ENCODE measurements at regions not wholly inside any gene's neighbourhood (a gene's known extent, or its start where the extent isn't known, plus 50 kb on each side); places are given as distances from the start of the nearest gene placed in this dataset.
A peak's percentile ranks its signal among the peaks of the same experiment; 100 is the strongest.
"Not testable (repeated sequence)": the region's sequence is repeated elsewhere in the genome, so short reads cannot be mapped to it uniquely, and the experiment has no call there.

GRCh38 chr2:239818086-239818485 is 207.1 kb downstream of the NDUFA10 start:
- Mint-ChIP-seq H3K4me1 (ENCODE audit: low read depth) (no peaks in the 10 kb centered on the region), H3K36me3 (ENCODE audit: low read depth) (no peaks in the 10 kb centered on the region), H3K27ac (no peak overlapping the region), H3K9me3 (no peaks in the 10 kb centered on the region), H3K27me3 (peaks cover 11% of the 10 kb centered on the region), H3K4me3 (no peak overlapping the region)
- peak; percentile 2 for DNase-seq

- H3K27me3 Mint-ChIP-seq: peaks cover 11% of the 10 kb centered on the region
- not testable (repeated sequence) for H3K9me3 Mint-ChIP-seq; H3K4me3 Mint-ChIP-seq; H3K4me1 Mint-ChIP-seq (ENCODE audit: low read depth); H3K36me3 Mint-ChIP-seq (ENCODE audit: low read depth); H3K27ac Mint-ChIP-seq
- DNase-seq: peak; percentile 8
These were observed 207.6 kb downstream of the NDUFA10 start for GRCh38 chr2:239817468-239818031.

GRCh38 chr2:239816576-239817467 is 208.3 kb downstream of the NDUFA10 start:
- Mint-ChIP-seq H3K4me3 (no peak overlapping the region), H3K4me1 (ENCODE audit: low read depth) (no peaks in the 10 kb centered on the region), H3K27me3 (peaks cover 9% of the 10 kb centered on the region), H3K36me3 (ENCODE audit: low read depth) (no peaks in the 10 kb centered on the region), H3K9me3 (no peaks in the 10 kb centered on the region), H3K27ac (no peak overlapping the region)
- DNase-seq: no peak

- H3K4me3 Mint-ChIP-seq: no peak overlapping the region
- DNase-seq: no peak
- H3K27me3 Mint-ChIP-seq: peaks cover 5% of the 10 kb centered on the region
- no peaks in the 10 kb centered on the region for H3K9me3 Mint-ChIP-seq
- no peaks in the 10 kb centered on the region for H3K4me1 Mint-ChIP-seq (ENCODE audit: low read depth)
- H3K27ac Mint-ChIP-seq: no peak overlapping the region
- H3K36me3 Mint-ChIP-seq (ENCODE audit: low read depth): no peaks in the 10 kb centered on the region
These were observed 209.5 kb downstream of the NDUFA10 start for GRCh38 chr2:239815671-239816070.

GRCh38 chr2:239814861-239815601 is 210.1 kb downstream of the NDUFA10 start:
- Mint-ChIP-seq H3K36me3 (ENCODE audit: low read depth) (no peaks in the 10 kb centered on the region), H3K4me3 (no peak overlapping the region), H3K9me3 (no peaks in the 10 kb centered on the region), H3K27ac (no peak overlapping the region), H3K27me3 (peaks cover 2% of the 10 kb centered on the region), H3K4me1 (ENCODE audit: low read depth) (no peaks in the 10 kb centered on the region)
- DNase-seq: no peak

- Mint-ChIP-seq H3K27me3 (peaks cover 2% of the 10 kb centered on the region), H3K4me1 (ENCODE audit: low read depth) (no peaks in the 10 kb centered on the region), H3K36me3 (ENCODE audit: low read depth) (no peaks in the 10 kb centered on the region), H3K27ac (no peak overlapping the region), H3K9me3 (no peaks in the 10 kb centered on the region), H3K4me3 (no peak overlapping the region)
- no peak for DNase-seq
These were observed 210.9 kb downstream of the NDUFA10 start for GRCh38 chr2:239814116-239814860.

GRCh38 chr2:239813261-239814115 is 211.7 kb downstream of the NDUFA10 start:
- no peaks in the 10 kb centered on the region for H3K9me3 Mint-ChIP-seq
- H3K4me1 Mint-ChIP-seq (ENCODE audit: low read depth): no peaks in the 10 kb centered on the region
- DNase-seq: no peak
- no peak overlapping the region for H3K4me3 Mint-ChIP-seq
- no peaks in the 10 kb centered on the region for H3K36me3 Mint-ChIP-seq (ENCODE audit: low read depth)
- H3K27me3 Mint-ChIP-seq: peaks cover 2% of the 10 kb centered on the region
- no peak overlapping the region for H3K27ac Mint-ChIP-seq

- Mint-ChIP-seq H3K27me3 (peaks cover 2% of the 10 kb centered on the region), H3K4me1 (ENCODE audit: low read depth) (no peaks in the 10 kb centered on the region), H3K9me3 (no peaks in the 10 kb centered on the region), H3K4me3 (no peak overlapping the region), H3K27ac (no peak overlapping the region), H3K36me3 (ENCODE audit: low read depth) (no peaks in the 10 kb centered on the region)
- DNase-seq: no peak
These were observed 213.2 kb downstream of the NDUFA10 start for GRCh38 chr2:239811806-239812560.

GRCh38 chr2:239811111-239811781 is 213.9 kb downstream of the NDUFA10 start:
- peaks cover 2% of the 10 kb centered on the region for H3K27me3 Mint-ChIP-seq
- no peaks in the 10 kb centered on the region for H3K9me3 Mint-ChIP-seq
- no peaks in the 10 kb centered on the region for H3K4me1 Mint-ChIP-seq (ENCODE audit: low read depth)
- H3K36me3 Mint-ChIP-seq (ENCODE audit: low read depth): no peaks in the 10 kb centered on the region
- no peak for DNase-seq
- H3K27ac Mint-ChIP-seq: no peak overlapping the region
- no peak overlapping the region for H3K4me3 Mint-ChIP-seq

GRCh38 chr2:239809391-239809790 is 215.8 kb downstream of the NDUFA10 start:
- H3K27ac Mint-ChIP-seq: no peak overlapping the region
- no peaks in the 10 kb centered on the region for H3K4me1 Mint-ChIP-seq (ENCODE audit: low read depth)
- DNase-seq: no peak
- H3K4me3 Mint-ChIP-seq: no peak overlapping the region
- H3K27me3 Mint-ChIP-seq: peaks cover 2% of the 10 kb centered on the region
- no peaks in the 10 kb centered on the region for H3K36me3 Mint-ChIP-seq (ENCODE audit: low read depth)
- H3K9me3 Mint-ChIP-seq: no peaks in the 10 kb centered on the region

GRCh38 chr2:239807568-239807967 is 217.6 kb downstream of the NDUFA10 start:
- H3K27ac Mint-ChIP-seq: no peak overlapping the region
- no peaks in the 10 kb centered on the region for H3K4me1 Mint-ChIP-seq (ENCODE audit: low read depth)
- peaks cover 2% of the 10 kb centered on the region for H3K27me3 Mint-ChIP-seq
- no peak overlapping the region for H3K4me3 Mint-ChIP-seq
- DNase-seq: peak; percentile 2
- no peaks in the 10 kb centered on the region for H3K9me3 Mint-ChIP-seq
- no peaks in the 10 kb centered on the region for H3K36me3 Mint-ChIP-seq (ENCODE audit: low read depth)

- no peaks in the 10 kb centered on the region for H3K27me3 Mint-ChIP-seq
- DNase-seq: peak; percentile 20
- H3K4me3 Mint-ChIP-seq: no peak overlapping the region
- no peaks in the 10 kb centered on the region for H3K9me3 Mint-ChIP-seq
- no peaks in the 10 kb centered on the region for H3K36me3 Mint-ChIP-seq (ENCODE audit: low read depth)
- H3K4me1 Mint-ChIP-seq (ENCODE audit: low read depth): no peaks in the 10 kb centered on the region
- H3K27ac Mint-ChIP-seq: no peak overlapping the region
These were observed 218.2 kb downstream of the NDUFA10 start for GRCh38 chr2:239806758-239807434.
